Thoracic aorta (tissue), 2 donors: ENCODE measurements at regions not wholly inside any gene's neighbourhood (a gene's known extent, or its start where the extent isn't known, plus 50 kb on each side); places are given as distances from the start of the nearest gene placed in this dataset.

Experiments used
- ATAC-seq: fragments of 150-250 bp; one replicate; pipeline ENCODE4 v1.8.0; 2017; ENCODE audit warnings: low read depth; ENCODE audit not compliant: insufficient number of reproducible peaks, low FRiP score
- DNase-seq: peaks from one replicate; pipeline ENCODE4 v3.0.0-alpha.2; 2020; ENCODE audit warnings: low spot score
- H3K27ac ChIP-seq, 2 donors: fragments of 200-600 bp; sonication (generic); 1 replicate in 1 of 2; 2 replicates in 1 of 2; pipeline ENCODE4 v1.5.1; 2016; ENCODE audit warnings: mild to moderate bottlenecking in 2 of 2, moderate library complexity in 2 of 2
- H3K27me3 ChIP-seq: fragments of 200-600 bp; sonication (generic); replicated peaks from 2 replicates; pipeline ENCODE4 v1.6.0; 2016; ENCODE audit warnings: mild to moderate bottlenecking; ENCODE audit not compliant: insufficient read depth
- H3K36me3 ChIP-seq: fragments of 200-600 bp; sonication (generic); one replicate; pipeline ENCODE4 v1.5.1; 2016
- H3K4me1 ChIP-seq, 2 donors: fragments of 200-600 bp; sonication (generic); 1 replicate in 1 of 2; 2 replicates in 1 of 2; pipeline versions ENCODE4 v1.5.1 to v1.6.0; 2016; ENCODE audit warnings: low read depth in 2 of 2, mild to moderate bottlenecking in 1 of 2; ENCODE audit not compliant: control insufficient read depth in 1 of 2
- H3K4me3 ChIP-seq: fragments of 200-600 bp; sonication (generic); 2 replicates; pipeline ENCODE4 v1.5.1; 2016; ENCODE audit warnings: mild to moderate bottlenecking
- H3K9me3 ChIP-seq: fragments of 200-600 bp; sonication (generic); 2 replicates; pipeline ENCODE4 v1.5.1; 2016
- CTCF ChIP-seq: fragments of 200-600 bp; sonication (generic); IDR thresholded peaks from one replicate; pipeline ENCODE4 v1.5.1; 2019; ENCODE audit warnings: antibody characterized with exemption

GRCh38 chr4:33160126-33160525, 2440.0 kb downstream of the PCDH7 start:
- no peaks in the 10 kb centered on the region for H3K9me3 ChIP-seq
- DNase-seq (no peak), ATAC-seq (no peak)
- no peak overlapping the region for H3K27ac ChIP-seq
- no peak overlapping the region for H3K4me3 ChIP-seq
- H3K36me3 ChIP-seq, result no peaks in the 10 kb centered on the region
- H3K27me3 ChIP-seq, result no peaks in the 10 kb centered on the region
- TF ChIP-seq CTCF, result no peak
- H3K4me1 ChIP-seq, result no peaks in the 10 kb centered on the region

GRCh38 chr4:33161202-33161601, 2441.0 kb downstream of the PCDH7 start:
- no peak for ATAC-seq
- H3K4me1 ChIP-seq, result no peaks in the 10 kb centered on the region
- no peaks in the 10 kb centered on the region for H3K36me3 ChIP-seq
- no peaks in the 10 kb centered on the region for H3K9me3 ChIP-seq
- H3K27me3 ChIP-seq, result no peaks in the 10 kb centered on the region
- no peak for DNase-seq
- no peak overlapping the region for H3K4me3 ChIP-seq
- no peak overlapping the region for H3K27ac ChIP-seq
- TF ChIP-seq CTCF, result no peak

GRCh38 chr4:33162122-33162521, 2442.0 kb downstream of the PCDH7 start:
- no peak for TF ChIP-seq CTCF
- no peak for ATAC-seq
- Histone ChIP-seq H3K36me3 (no peaks in the 10 kb centered on the region), H3K4me1 (no peaks in the 10 kb centered on the region), H3K9me3 (no peaks in the 10 kb centered on the region), H3K27me3 (no peaks in the 10 kb centered on the region), H3K4me3 (no peak overlapping the region), H3K27ac (no peak overlapping the region)
- DNase-seq, result no peak

- Histone ChIP-seq H3K4me3 (no peak overlapping the region), H3K36me3 (no peaks in the 10 kb centered on the region), H3K27me3 (no peaks in the 10 kb centered on the region), H3K9me3 (no peaks in the 10 kb centered on the region), H3K4me1 (no peaks in the 10 kb centered on the region), H3K27ac (no peak overlapping the region)
- no peak for TF ChIP-seq CTCF
- DNase-seq (no peak), ATAC-seq (no peak)
Observed at GRCh38 chr4:33171873-33172525, 2451.8 kb downstream of the PCDH7 start.

DNA sequence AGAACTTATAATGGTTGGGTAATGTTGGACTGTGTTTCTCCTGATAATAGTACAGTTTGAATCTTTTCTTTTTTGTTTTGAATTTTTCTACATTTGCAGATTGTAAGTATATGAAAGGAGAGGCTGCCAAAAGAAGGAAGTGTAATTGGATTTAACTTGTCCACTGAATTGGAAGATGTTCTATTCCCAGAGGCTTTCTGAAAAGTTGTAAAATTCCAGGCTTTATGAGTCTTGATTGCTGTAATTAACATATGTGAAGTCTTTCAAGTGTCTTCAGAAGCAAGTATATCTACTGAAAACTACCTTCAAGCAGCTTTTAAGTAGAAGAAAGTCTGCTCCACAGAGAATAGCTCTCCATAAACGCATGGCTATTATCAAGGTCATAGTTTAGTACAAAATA, 2456.4 kb downstream of the PCDH7 start:
- TF ChIP-seq CTCF, result no peak
- ATAC-seq (no peak), DNase-seq (no peak)
- no peak overlapping the region for H3K27ac ChIP-seq
- no peaks in the 10 kb centered on the region for H3K4me1 ChIP-seq
- H3K4me3 ChIP-seq, result no peak overlapping the region
- H3K36me3 ChIP-seq, result no peaks in the 10 kb centered on the region
- H3K9me3 ChIP-seq, result no peaks in the 10 kb centered on the region
- H3K27me3 ChIP-seq, result no peaks in the 10 kb centered on the region
